Pancreas (tissue), 10 donors: ENCODE measurements at regions not wholly inside any gene's neighbourhood (a gene's known extent, or its start where the extent isn't known, plus 50 kb on each side); places are given as distances from the start of the nearest gene placed in this dataset.

ENCODE experiments used
- ATAC-seq, 4 donors: fragments of 200-7000 bp; cut with Tn5 transposase; one replicate each; pipeline versions ENCODE4 v1.8.0 to v1.9.1; 2020; ENCODE audit warnings: mild to moderate bottlenecking in 4 of 4, moderate library complexity in 4 of 4
- DNase-seq, 6 donors: peaks; one replicate each; pipeline ENCODE4 v3.0.0-alpha.2; 2020
- FAIRE-seq: peaks from 2 replicates; lab custom pipeline; 2012; peaks lifted over from hg19 to GRCh38; lab: Jason Lieb, UNC
- H3K27ac ChIP-seq, 4 donors: fragments of 200-600 bp; sonication (generic); 1 replicate in 3 of 4; 2 replicates in 1 of 4; pipeline versions ENCODE4 v1.5.0 to v1.8.0; 2020
- H3K27me3 ChIP-seq, 4 donors: fragments of 200-600 bp; one replicate each; pipeline ENCODE4 v1.8.0; 2021
- H3K36me3 ChIP-seq, 3 donors: fragments of 200-600 bp; sonication (generic) in 1 of 3; one replicate each; pipeline versions ENCODE4 v1.5.0 to v1.8.0; 2020 to 2021
- H3K4me1 ChIP-seq, 3 donors: fragments of 200-600 bp; one replicate each; pipeline ENCODE4 v1.8.0; 2021
- H3K4me3 ChIP-seq, 4 donors: fragments of 200-600 bp; sonication (generic) in 2 of 4; one replicate each; pipeline versions ENCODE4 v1.5.0 to v1.8.0; 2020 to 2021
- H3K9me3 ChIP-seq, 4 donors: fragments of 200-600 bp; one replicate each; pipeline ENCODE4 v1.8.0; 2021
- WGBS, 2 donors: extraction: QIAGEN DNeasy Blood & Tissue Kit; methylation state at CpG; one replicate each; pipeline ENCODE4 v1.1.7; 2013; 5-methylcytosine and 5-hydroxymethylcytosine counted together
- intact Hi-C, 3 donors: fragments of 100-400 bp; cut with DNase I; formaldehyde crosslinking; loops; one replicate each; pipeline versions ENCODE4 v1.11.1 to v1.14.2; 2022
- TF ChIP-seq, protein P1 (sequence below), 4 donors: fragments of 200-600 bp; sonication (generic) in 3 of 4; IDR thresholded peaks; one replicate each; pipeline versions ENCODE4 v1.5.0 to v1.8.0; 2021; ENCODE audit warnings: antibody characterized with exemption in 4 of 4
- donor health status: healthy with polysubstance abuse.
- donor health status: DM: no; HTN: no; CAD: no; lungs with moderate emphysema.
- donor health status: DM: no; HTN: no; CAD: no.
- donor health status: control.
- donor health status: control.
- donor health status: Bipolar disorder and iron deficiency.
- donor health status: DM: yes; HTN: yes; CAD: no.
- donor health status: DM: no; HTN: no; CAD: no.
- donor health status: DM: no; HTN: no; CAD: no.
- donor health status: DM: yes; HTN: yes; CAD: no.

GRCh38 chr20:40241596-40242343 lies 447.3 kb downstream of the MAFB start:
- Histone ChIP-seq H3K27me3 (peaks cover 0 to 5% (median 0%) of the 10 kb centered on the region in 4 donors), H3K4me3 (no peak overlapping the region), H3K36me3 (no peaks in the 10 kb centered on the region), H3K9me3 (no peaks in the 10 kb centered on the region), H3K4me1 (no peaks in the 10 kb centered on the region), H3K27ac (no peak overlapping the region)
- ATAC-seq = no peak
- intact Hi-C loops = no loop called here
- no peak for DNase-seq
- FAIRE-seq = no peak
- WGBS, 2 donors = 45 to 68% methylated on average over 9 of the region's 9 CpGs
- TF ChIP-seq, protein P1, sequence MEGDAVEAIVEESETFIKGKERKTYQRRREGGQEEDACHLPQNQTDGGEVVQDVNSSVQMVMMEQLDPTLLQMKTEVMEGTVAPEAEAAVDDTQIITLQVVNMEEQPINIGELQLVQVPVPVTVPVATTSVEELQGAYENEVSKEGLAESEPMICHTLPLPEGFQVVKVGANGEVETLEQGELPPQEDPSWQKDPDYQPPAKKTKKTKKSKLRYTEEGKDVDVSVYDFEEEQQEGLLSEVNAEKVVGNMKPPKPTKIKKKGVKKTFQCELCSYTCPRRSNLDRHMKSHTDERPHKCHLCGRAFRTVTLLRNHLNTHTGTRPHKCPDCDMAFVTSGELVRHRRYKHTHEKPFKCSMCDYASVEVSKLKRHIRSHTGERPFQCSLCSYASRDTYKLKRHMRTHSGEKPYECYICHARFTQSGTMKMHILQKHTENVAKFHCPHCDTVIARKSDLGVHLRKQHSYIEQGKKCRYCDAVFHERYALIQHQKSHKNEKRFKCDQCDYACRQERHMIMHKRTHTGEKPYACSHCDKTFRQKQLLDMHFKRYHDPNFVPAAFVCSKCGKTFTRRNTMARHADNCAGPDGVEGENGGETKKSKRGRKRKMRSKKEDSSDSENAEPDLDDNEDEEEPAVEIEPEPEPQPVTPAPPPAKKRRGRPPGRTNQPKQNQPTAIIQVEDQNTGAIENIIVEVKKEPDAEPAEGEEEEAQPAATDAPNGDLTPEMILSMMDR (IDR thresholded peaks at IDR 0.05) = no peak

DNA sequence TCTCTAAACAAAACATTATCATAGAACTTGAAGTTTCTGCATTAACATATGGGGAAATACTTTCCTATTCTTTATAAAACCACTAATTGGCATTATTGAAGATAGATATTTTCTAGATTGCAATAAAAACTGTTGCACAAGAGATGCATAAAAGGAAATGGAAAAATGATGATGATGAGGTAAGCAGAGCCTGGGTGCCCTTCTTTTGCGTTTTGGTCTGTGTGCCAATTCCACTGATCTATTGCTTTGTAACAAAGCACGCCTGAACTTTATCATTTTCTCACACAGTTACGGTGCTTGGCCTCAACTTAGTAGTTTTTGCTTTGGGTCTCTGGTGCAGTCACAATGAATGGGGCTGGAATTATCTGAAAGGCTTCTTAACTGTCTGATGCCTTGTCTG lies 450.5 kb downstream of the MAFB start:
- no peak for DNase-seq

DNA sequence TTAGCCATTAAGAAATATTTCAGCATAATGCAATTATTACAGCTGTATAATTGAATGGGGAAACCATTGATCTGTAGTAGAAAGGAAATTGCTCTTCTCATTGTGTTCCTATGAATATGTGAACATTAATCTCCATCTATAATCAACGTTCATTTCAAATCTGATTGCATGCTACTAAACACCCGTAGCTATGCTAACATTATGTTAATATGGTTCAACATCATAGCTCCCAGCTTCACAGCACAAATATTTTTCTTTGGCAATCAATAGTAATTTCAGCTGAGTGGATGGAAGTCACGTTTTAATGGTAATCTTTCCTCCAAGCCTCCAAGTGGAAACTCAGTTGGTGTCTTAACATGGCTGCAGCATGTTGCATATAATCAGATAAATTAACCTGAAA lies 454.4 kb downstream of the MAFB start:
- FAIRE-seq (no peak), ATAC-seq (no peak), DNase-seq (no peak)
- intact Hi-C loops = no loop called here
- TF ChIP-seq, protein P1 (IDR thresholded peaks at IDR 0.05) = no peak
- H3K4me1 ChIP-seq = no peaks in the 10 kb centered on the region
- H3K4me3 ChIP-seq = no peak overlapping the region
- WGBS, 2 donors = 22 to 26% methylated on average over 3 of the region's 3 CpGs
- no peaks in the 10 kb centered on the region for H3K9me3 ChIP-seq
- no peak overlapping the region for H3K27ac ChIP-seq
- H3K27me3 ChIP-seq = peaks cover 0 to 5% (median 0%) of the 10 kb centered on the region in 4 donors
- H3K36me3 ChIP-seq = no peaks in the 10 kb centered on the region

More for the DNA sequence above, 450.5 kb downstream of the MAFB start:
- H3K4me3 ChIP-seq = no peak overlapping the region
- no peaks in the 10 kb centered on the region for H3K36me3 ChIP-seq
- peaks cover 0 to 5% (median 0%) of the 10 kb centered on the region in 4 donors for H3K27me3 ChIP-seq
- TF ChIP-seq, protein P1 (IDR thresholded peaks at IDR 0.05) = no peak
- ATAC-seq = no peak
- no peak for FAIRE-seq
- H3K9me3 ChIP-seq = no peaks in the 10 kb centered on the region
- no peaks in the 10 kb centered on the region for H3K4me1 ChIP-seq
- WGBS, 2 donors = 66 to 71% methylated on average over 3 of the region's 3 CpGs
- intact Hi-C loops = no loop called here
- H3K27ac ChIP-seq = no peak overlapping the region

GRCh38 chr20:40233406-40233805 lies 455.6 kb downstream of the MAFB start:
- no peaks in the 10 kb centered on the region for H3K36me3 ChIP-seq
- ATAC-seq (peak in 1 of 4 donors; percentile 15), DNase-seq (no peak), FAIRE-seq (no peak)
- intact Hi-C loops = no loop called here
- no peak overlapping the region for H3K27ac ChIP-seq
- H3K9me3 ChIP-seq = no peaks in the 10 kb centered on the region
- 55 to 67% methylated on average over 3 of the region's 3 CpGs for WGBS, 2 donors
- TF ChIP-seq, protein P1 (IDR thresholded peaks at IDR 0.05) = no peak
- no peaks in the 10 kb centered on the region for H3K27me3 ChIP-seq
- H3K4me3 ChIP-seq = no peak overlapping the region
- no peaks in the 10 kb centered on the region for H3K4me1 ChIP-seq

GRCh38 chr20:40232756-40233155 lies 456.3 kb downstream of the MAFB start:
- H3K9me3 ChIP-seq = no peaks in the 10 kb centered on the region
- intact Hi-C loops = no loop called here
- H3K4me3 ChIP-seq = no peak overlapping the region
- no peaks in the 10 kb centered on the region for H3K27me3 ChIP-seq
- TF ChIP-seq, protein P1 (IDR thresholded peaks at IDR 0.05) = no peak
- ATAC-seq = no peak
- no peaks in the 10 kb centered on the region for H3K4me1 ChIP-seq
- no peak overlapping the region for H3K27ac ChIP-seq
- no peaks in the 10 kb centered on the region for H3K36me3 ChIP-seq
- FAIRE-seq = no peak
- no peak for DNase-seq
